H9 (cell line): ENCODE measurements at regions not wholly inside any gene's neighbourhood (a gene's known extent, or its start where the extent isn't known, plus 50 kb on each side); places are given as distances from the start of the nearest gene placed in this dataset.

Source experiments
- DNase-seq: peaks from one replicate; pipeline ENCODE4 v3.0.0-alpha.2; 2017
- H2AFZ ChIP-seq: one replicate; pipeline ENCODE4 v1.6.1; 2013; ENCODE audit warnings: mild to moderate bottlenecking, low read length, control low read depth, moderate library complexity
- H2AK5ac ChIP-seq: 2 replicates; pipeline ENCODE4 v1.6.1; 2013; ENCODE audit warnings: low read length, control low read depth, mixed read lengths; ENCODE audit not compliant: insufficient read length
- H2BK120ac ChIP-seq: one replicate; pipeline ENCODE4 v1.6.1; 2013; ENCODE audit warnings: low read depth, mild to moderate bottlenecking, low read length, control low read depth, inconsistent platforms; ENCODE audit not compliant: poor library complexity, severe bottlenecking
- H2BK12ac ChIP-seq: 2 replicates; pipeline ENCODE4 v1.6.1; 2013; ENCODE audit warnings: low read length, control low read depth, mixed read lengths, low read depth; ENCODE audit not compliant: insufficient read length
- H2BK15ac ChIP-seq: 2 replicates; pipeline ENCODE4 v1.6.1; 2013; ENCODE audit warnings: low read depth, low read length, control low read depth
- H2BK20ac ChIP-seq: one replicate; pipeline ENCODE4 v1.6.1; 2013; ENCODE audit warnings: low read depth, mild to moderate bottlenecking, low read length, control low read depth, inconsistent platforms; ENCODE audit not compliant: poor library complexity, severe bottlenecking
- H2BK5ac ChIP-seq: 2 replicates; pipeline ENCODE4 v1.6.1; 2013; ENCODE audit warnings: low read length, control low read depth, mixed read lengths; ENCODE audit not compliant: insufficient read length
- H3K14ac ChIP-seq: 2 replicates; pipeline ENCODE4 v1.6.1; 2013; ENCODE audit warnings: low read length, control low read depth; ENCODE audit not compliant: insufficient read depth
- H3K18ac ChIP-seq: 2 replicates; pipeline ENCODE4 v1.6.1; 2013; ENCODE audit warnings: low read depth, mild to moderate bottlenecking, mixed read lengths, low read length, control low read depth; ENCODE audit not compliant: insufficient read length
- H3K23ac ChIP-seq: 2 replicates; pipeline ENCODE4 v1.6.1; 2013; ENCODE audit warnings: low read length, control low read depth, mixed read lengths, low read depth; ENCODE audit not compliant: insufficient read length
- H3K23me2 ChIP-seq: 2 replicates; pipeline ENCODE4 v1.6.1; 2013; ENCODE audit warnings: low read depth, mild to moderate bottlenecking, mixed read lengths, low read length, control low read depth; ENCODE audit not compliant: insufficient read length, poor library complexity, severe bottlenecking
- H3K27ac ChIP-seq: 2 replicates; pipeline ENCODE4 v1.5.1; 2013; ENCODE audit warnings: low read length, control low read depth, mixed read lengths, low read depth; ENCODE audit not compliant: insufficient read length
- H3K27me3 ChIP-seq: 2 replicates; pipeline ENCODE4 v1.6.1; 2013; ENCODE audit warnings: low read length, control low read depth, inconsistent platforms; ENCODE audit not compliant: insufficient read depth
- H3K4ac ChIP-seq: 2 replicates; pipeline ENCODE4 v1.6.1; 2013; ENCODE audit warnings: low read depth, mild to moderate bottlenecking, control low read depth, inconsistent platforms, low read length, moderate library complexity
- H3K4me1 ChIP-seq: 2 replicates; pipeline ENCODE4 v1.6.1; 2013; ENCODE audit warnings: low read length, control low read depth, inconsistent platforms; ENCODE audit not compliant: insufficient read depth
- H3K4me2 ChIP-seq: 2 replicates; pipeline ENCODE4 v1.6.1; 2013; ENCODE audit warnings: low read length, control low read depth, mixed read lengths; ENCODE audit not compliant: insufficient read length, insufficient read depth
- H3K56ac ChIP-seq: 2 replicates; pipeline ENCODE4 v1.6.1; 2013; ENCODE audit warnings: low read depth, mild to moderate bottlenecking, mixed read lengths, low read length, control low read depth; ENCODE audit not compliant: insufficient read length
- H3K79me1 ChIP-seq: 2 replicates; pipeline ENCODE4 v1.6.1; 2013; ENCODE audit warnings: low read depth, mild to moderate bottlenecking, moderate library complexity, low read length, control low read depth, inconsistent platforms; ENCODE audit not compliant: insufficient read depth, poor library complexity, severe bottlenecking
- H3K79me2 ChIP-seq: 2 replicates; pipeline ENCODE4 v1.6.1; 2013; ENCODE audit warnings: low read length, control low read depth, inconsistent platforms; ENCODE audit not compliant: insufficient read depth
- H3K9ac ChIP-seq: 2 replicates; pipeline ENCODE4 v1.6.1; 2013; ENCODE audit warnings: low read length, control low read depth, mixed read lengths; ENCODE audit not compliant: insufficient read length; ENCODE audit errors: extremely low read depth
- H3K9me3 ChIP-seq: one replicate; pipeline ENCODE4 v1.6.1; 2013; ENCODE audit warnings: low read depth, low read length, inconsistent platforms; ENCODE audit not compliant: control insufficient read depth
- H3T11ph ChIP-seq: one replicate; pipeline ENCODE4 v1.6.1; 2013; ENCODE audit warnings: mild to moderate bottlenecking, low read length, control low read depth, inconsistent platforms
- H4K20me1 ChIP-seq: one replicate; pipeline ENCODE4 v1.6.1; 2013; ENCODE audit not compliant: control insufficient read depth, insufficient read length, insufficient read depth
- H4K5ac ChIP-seq: 2 replicates; pipeline ENCODE4 v1.6.1; 2013; ENCODE audit warnings: low read depth, mild to moderate bottlenecking, mixed read lengths, low read length, control low read depth; ENCODE audit not compliant: insufficient read length
- H4K8ac ChIP-seq: replicated peaks from 2 replicates; pipeline ENCODE4 v1.6.1; 2013; ENCODE audit warnings: low read length, control low read depth, mixed read lengths, low read depth; ENCODE audit not compliant: insufficient read length
- H4K91ac ChIP-seq: 2 replicates; pipeline ENCODE4 v1.6.1; 2013; ENCODE audit warnings: low read depth, mild to moderate bottlenecking, moderate library complexity, mixed read lengths, low read length, control low read depth; ENCODE audit not compliant: insufficient read length
- H3K27ac Mint-ChIP-seq, 3 experiments: 2 replicates in 2 of 3; 3 replicates in 1 of 3; pipeline ENCODE4 v1.8.0; 2020 to 2021; ENCODE audit warnings: mixed read lengths in 3 of 3, mild to moderate bottlenecking in 1 of 3, moderate library complexity in 1 of 3
- H3K27me3 Mint-ChIP-seq: 2 replicates; pipeline ENCODE4 v1.8.0; 2021; ENCODE audit warnings: low read depth, mild to moderate bottlenecking, moderate library complexity, mixed read lengths
- H3K36me3 Mint-ChIP-seq, 3 experiments: 2 replicates in 2 of 3; 3 replicates in 1 of 3; pipeline ENCODE4 v1.8.0; 2020 to 2021; ENCODE audit warnings: low read depth in 3 of 3, mixed read lengths in 3 of 3; ENCODE audit not compliant: insufficient read depth in 1 of 3
- H3K4me1 Mint-ChIP-seq, 2 experiments: 2 replicates each; pipeline ENCODE4 v1.8.0; 2020; ENCODE audit warnings: mixed read lengths in 2 of 2
- H3K4me3 Mint-ChIP-seq, 2 experiments: 2 replicates in 1 of 2; 3 replicates in 1 of 2; pipeline ENCODE4 v1.8.0; 2020 to 2021; ENCODE audit warnings: mild to moderate bottlenecking in 2 of 2, mixed read lengths in 2 of 2, moderate library complexity in 1 of 2
- H3K9me3 Mint-ChIP-seq, 2 experiments: 2 replicates in 1 of 2; 3 replicates in 1 of 2; pipeline ENCODE4 v1.8.0; 2020; ENCODE audit warnings: mild to moderate bottlenecking in 2 of 2, mixed read lengths in 2 of 2, moderate library complexity in 1 of 2
- CTCF ChIP-seq: fragments of 200-600 bp; sonication (generic); conservative IDR thresholded peaks from 3 replicates; pipeline ENCODE4 v1.8.0; 2021; ENCODE audit warnings: antibody characterized with exemption, mild to moderate bottlenecking
- WGBS: extraction: QIAGEN DNeasy Blood & Tissue Kit; methylation state at CpG from one replicate; pipeline ENCODE4 v1.1.7; 2013; ENCODE audit warnings: missing lambda C conversion rate, low lambda C conversion rate, mixed read lengths; ENCODE audit not compliant: insufficient read length; ENCODE audit errors: extremely low coverage; 5-methylcytosine and 5-hydroxymethylcytosine counted together

DNA sequence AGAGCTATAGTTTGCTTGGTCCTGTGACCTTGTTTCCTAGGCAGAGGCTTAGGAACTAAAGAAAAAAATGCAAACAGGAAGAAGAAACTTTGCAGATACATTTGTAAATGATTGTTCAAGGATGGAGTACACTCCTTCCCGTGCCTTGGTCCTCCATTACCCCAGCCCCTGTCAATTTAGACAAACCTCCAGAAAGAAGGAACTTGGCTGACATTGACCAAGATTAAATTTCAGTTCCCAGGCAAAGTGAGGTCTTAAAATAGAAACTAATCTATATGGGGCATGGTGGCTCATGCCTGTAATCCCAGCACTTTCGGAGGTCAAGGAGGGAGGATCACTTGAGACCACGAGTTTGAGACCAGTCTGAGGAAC is 179.9 kb upstream of the FN1 start:
- Histone ChIP-seq H2AFZ (no peak overlapping the region), H3K27me3 (no peaks in the 10 kb centered on the region), H4K20me1 (no peaks in the 10 kb centered on the region), H3K23me2 (no peaks in the 10 kb centered on the region), H3K4me1 (peaks cover 2% of the 10 kb centered on the region; the same call in 1 of the 2 replicates), H3K14ac (no peak overlapping the region), H3K18ac (no peak overlapping the region), H2BK5ac (no peak overlapping the region), H2AK5ac (no peak overlapping the region), H3K56ac (no peak overlapping the region), H3K79me1 (no peaks in the 10 kb centered on the region), H3K9ac (no peak overlapping the region), H3K23ac (no peak overlapping the region), H3K9me3 (peaks cover 10% of the 10 kb centered on the region), H3K4ac (no peak overlapping the region), H4K91ac (no peak overlapping the region), H3K27ac (no peak overlapping the region), H2BK120ac (no peak overlapping the region), H4K5ac (no peak overlapping the region), H2BK15ac (no peak overlapping the region), H3K4me2 (no peak overlapping the region), H3T11ph (no peak overlapping the region), H2BK12ac (no peak overlapping the region), H2BK20ac (no peak overlapping the region), H4K8ac (no peak overlapping the region), H3K79me2 (no peaks in the 10 kb centered on the region)
- WGBS, result no CpG with 5 or more reads among the region's 3 CpGs
- Mint-ChIP-seq H3K27ac (no peak overlapping the region), H3K36me3 (peaks cover 10 to 22% (median 15%) of the 10 kb centered on the region in 3 experiments), H3K27me3 (peaks cover 4% of the 10 kb centered on the region), H3K4me3 (no peak overlapping the region), H3K9me3 (peaks cover 14 to 21% of the 10 kb centered on the region in 2 experiments), H3K4me1 (peaks cover 46 to 47% of the 10 kb centered on the region in 2 experiments)
- TF ChIP-seq CTCF, result no peak
- DNase-seq, result no peak
